H9 (cell line): ENCODE measurements at regions not wholly inside any gene's neighbourhood (a gene's known extent, or its start where the extent isn't known, plus 50 kb on each side); places are given as distances from the start of the nearest gene placed in this dataset.

Experiments
- DNase-seq: peaks from one replicate; pipeline ENCODE4 v3.0.0-alpha.2; 2017
- H2AFZ ChIP-seq: one replicate; pipeline ENCODE4 v1.6.1; 2013; ENCODE audit warnings: mild to moderate bottlenecking, low read length, control low read depth, moderate library complexity
- H2AK5ac ChIP-seq: 2 replicates; pipeline ENCODE4 v1.6.1; 2013; ENCODE audit warnings: low read length, control low read depth, mixed read lengths; ENCODE audit not compliant: insufficient read length
- H2BK120ac ChIP-seq: one replicate; pipeline ENCODE4 v1.6.1; 2013; ENCODE audit warnings: low read depth, mild to moderate bottlenecking, low read length, control low read depth, inconsistent platforms; ENCODE audit not compliant: poor library complexity, severe bottlenecking
- H2BK12ac ChIP-seq: 2 replicates; pipeline ENCODE4 v1.6.1; 2013; ENCODE audit warnings: low read length, control low read depth, mixed read lengths, low read depth; ENCODE audit not compliant: insufficient read length
- H2BK15ac ChIP-seq: 2 replicates; pipeline ENCODE4 v1.6.1; 2013; ENCODE audit warnings: low read depth, low read length, control low read depth
- H2BK20ac ChIP-seq: one replicate; pipeline ENCODE4 v1.6.1; 2013; ENCODE audit warnings: low read depth, mild to moderate bottlenecking, low read length, control low read depth, inconsistent platforms; ENCODE audit not compliant: poor library complexity, severe bottlenecking
- H2BK5ac ChIP-seq: 2 replicates; pipeline ENCODE4 v1.6.1; 2013; ENCODE audit warnings: low read length, control low read depth, mixed read lengths; ENCODE audit not compliant: insufficient read length
- H3K14ac ChIP-seq: 2 replicates; pipeline ENCODE4 v1.6.1; 2013; ENCODE audit warnings: low read length, control low read depth; ENCODE audit not compliant: insufficient read depth
- H3K18ac ChIP-seq: 2 replicates; pipeline ENCODE4 v1.6.1; 2013; ENCODE audit warnings: low read depth, mild to moderate bottlenecking, mixed read lengths, low read length, control low read depth; ENCODE audit not compliant: insufficient read length
- H3K23ac ChIP-seq: 2 replicates; pipeline ENCODE4 v1.6.1; 2013; ENCODE audit warnings: low read length, control low read depth, mixed read lengths, low read depth; ENCODE audit not compliant: insufficient read length
- H3K23me2 ChIP-seq: 2 replicates; pipeline ENCODE4 v1.6.1; 2013; ENCODE audit warnings: low read depth, mild to moderate bottlenecking, mixed read lengths, low read length, control low read depth; ENCODE audit not compliant: insufficient read length, poor library complexity, severe bottlenecking
- H3K27ac ChIP-seq: 2 replicates; pipeline ENCODE4 v1.5.1; 2013; ENCODE audit warnings: low read length, control low read depth, mixed read lengths, low read depth; ENCODE audit not compliant: insufficient read length
- H3K27me3 ChIP-seq: 2 replicates; pipeline ENCODE4 v1.6.1; 2013; ENCODE audit warnings: low read length, control low read depth, inconsistent platforms; ENCODE audit not compliant: insufficient read depth
- H3K4ac ChIP-seq: 2 replicates; pipeline ENCODE4 v1.6.1; 2013; ENCODE audit warnings: low read depth, mild to moderate bottlenecking, control low read depth, inconsistent platforms, low read length, moderate library complexity
- H3K4me1 ChIP-seq: 2 replicates; pipeline ENCODE4 v1.6.1; 2013; ENCODE audit warnings: low read length, control low read depth, inconsistent platforms; ENCODE audit not compliant: insufficient read depth
- H3K4me2 ChIP-seq: 2 replicates; pipeline ENCODE4 v1.6.1; 2013; ENCODE audit warnings: low read length, control low read depth, mixed read lengths; ENCODE audit not compliant: insufficient read length, insufficient read depth
- H3K56ac ChIP-seq: 2 replicates; pipeline ENCODE4 v1.6.1; 2013; ENCODE audit warnings: low read depth, mild to moderate bottlenecking, mixed read lengths, low read length, control low read depth; ENCODE audit not compliant: insufficient read length
- H3K79me1 ChIP-seq: 2 replicates; pipeline ENCODE4 v1.6.1; 2013; ENCODE audit warnings: low read depth, mild to moderate bottlenecking, moderate library complexity, low read length, control low read depth, inconsistent platforms; ENCODE audit not compliant: insufficient read depth, poor library complexity, severe bottlenecking
- H3K79me2 ChIP-seq: 2 replicates; pipeline ENCODE4 v1.6.1; 2013; ENCODE audit warnings: low read length, control low read depth, inconsistent platforms; ENCODE audit not compliant: insufficient read depth
- H3K9ac ChIP-seq: 2 replicates; pipeline ENCODE4 v1.6.1; 2013; ENCODE audit warnings: low read length, control low read depth, mixed read lengths; ENCODE audit not compliant: insufficient read length; ENCODE audit errors: extremely low read depth
- H3K9me3 ChIP-seq: one replicate; pipeline ENCODE4 v1.6.1; 2013; ENCODE audit warnings: low read depth, low read length, inconsistent platforms; ENCODE audit not compliant: control insufficient read depth
- H3T11ph ChIP-seq: one replicate; pipeline ENCODE4 v1.6.1; 2013; ENCODE audit warnings: mild to moderate bottlenecking, low read length, control low read depth, inconsistent platforms
- H4K20me1 ChIP-seq: one replicate; pipeline ENCODE4 v1.6.1; 2013; ENCODE audit not compliant: control insufficient read depth, insufficient read length, insufficient read depth
- H4K5ac ChIP-seq: 2 replicates; pipeline ENCODE4 v1.6.1; 2013; ENCODE audit warnings: low read depth, mild to moderate bottlenecking, mixed read lengths, low read length, control low read depth; ENCODE audit not compliant: insufficient read length
- H4K8ac ChIP-seq: replicated peaks from 2 replicates; pipeline ENCODE4 v1.6.1; 2013; ENCODE audit warnings: low read length, control low read depth, mixed read lengths, low read depth; ENCODE audit not compliant: insufficient read length
- H4K91ac ChIP-seq: 2 replicates; pipeline ENCODE4 v1.6.1; 2013; ENCODE audit warnings: low read depth, mild to moderate bottlenecking, moderate library complexity, mixed read lengths, low read length, control low read depth; ENCODE audit not compliant: insufficient read length
- H3K27ac Mint-ChIP-seq, 3 experiments: 2 replicates in 2 of 3; 3 replicates in 1 of 3; pipeline ENCODE4 v1.8.0; 2020 to 2021; ENCODE audit warnings: mixed read lengths in 3 of 3, mild to moderate bottlenecking in 1 of 3, moderate library complexity in 1 of 3
- H3K27me3 Mint-ChIP-seq: 2 replicates; pipeline ENCODE4 v1.8.0; 2021; ENCODE audit warnings: low read depth, mild to moderate bottlenecking, moderate library complexity, mixed read lengths
- H3K36me3 Mint-ChIP-seq, 3 experiments: 2 replicates in 2 of 3; 3 replicates in 1 of 3; pipeline ENCODE4 v1.8.0; 2020 to 2021; ENCODE audit warnings: low read depth in 3 of 3, mixed read lengths in 3 of 3; ENCODE audit not compliant: insufficient read depth in 1 of 3
- H3K4me1 Mint-ChIP-seq, 2 experiments: 2 replicates each; pipeline ENCODE4 v1.8.0; 2020; ENCODE audit warnings: mixed read lengths in 2 of 2
- H3K4me3 Mint-ChIP-seq, 2 experiments: 2 replicates in 1 of 2; 3 replicates in 1 of 2; pipeline ENCODE4 v1.8.0; 2020 to 2021; ENCODE audit warnings: mild to moderate bottlenecking in 2 of 2, mixed read lengths in 2 of 2, moderate library complexity in 1 of 2
- H3K9me3 Mint-ChIP-seq, 2 experiments: 2 replicates in 1 of 2; 3 replicates in 1 of 2; pipeline ENCODE4 v1.8.0; 2020; ENCODE audit warnings: mild to moderate bottlenecking in 2 of 2, mixed read lengths in 2 of 2, moderate library complexity in 1 of 2
- CTCF ChIP-seq: fragments of 200-600 bp; sonication (generic); conservative IDR thresholded peaks from 3 replicates; pipeline ENCODE4 v1.8.0; 2021; ENCODE audit warnings: antibody characterized with exemption, mild to moderate bottlenecking
- WGBS: extraction: QIAGEN DNeasy Blood & Tissue Kit; methylation state at CpG from one replicate; pipeline ENCODE4 v1.1.7; 2013; ENCODE audit warnings: missing lambda C conversion rate, low lambda C conversion rate, mixed read lengths; ENCODE audit not compliant: insufficient read length; ENCODE audit errors: extremely low coverage; 5-methylcytosine and 5-hydroxymethylcytosine counted together

GRCh38 chr1:14180738-14181137 lies 417.7 kb upstream of the KAZN start:
- Histone ChIP-seq H4K20me1 (no peaks in the 10 kb centered on the region), H3K9ac (no peak overlapping the region), H4K8ac (no peak overlapping the region), H3T11ph (no peak overlapping the region), H3K4me2 (no peak overlapping the region), H2AFZ (no peak overlapping the region), H3K23me2 (no peaks in the 10 kb centered on the region), H2BK15ac (no peak overlapping the region), H4K91ac (no peak overlapping the region), H3K56ac (no peak overlapping the region), H2AK5ac (no peak overlapping the region), H2BK12ac (no peak overlapping the region), H3K4me1 (peaks cover 14% of the 10 kb centered on the region; the same call in 1 of the 2 replicates), H3K23ac (no peak overlapping the region), H2BK120ac (no peak overlapping the region), H3K27ac (no peak overlapping the region), H3K79me2 (no peaks in the 10 kb centered on the region), H3K14ac (no peak overlapping the region), H3K9me3 (no peaks in the 10 kb centered on the region), H3K18ac (no peak overlapping the region), H2BK20ac (no peak overlapping the region), H3K27me3 (no peaks in the 10 kb centered on the region), H3K79me1 (no peaks in the 10 kb centered on the region), H4K5ac (no peak overlapping the region), H2BK5ac (no peak overlapping the region), H3K4ac (no peak overlapping the region)
- Mint-ChIP-seq H3K4me3 (no peak overlapping the region), H3K36me3 (peaks cover 0 to 8% (median 5%) of the 10 kb centered on the region in 3 experiments; a peak in 3 of 7 replicates), H3K4me1 (peaks cover 65 to 67% of the 10 kb centered on the region in 2 experiments), H3K27me3 (peaks cover 2% of the 10 kb centered on the region), H3K9me3 (peaks cover 2 to 15% of the 10 kb centered on the region in 2 experiments; a peak in 3 of 5 replicates), H3K27ac (no peak overlapping the region)
- WGBS = no CpG with 5 or more reads among the region's 4 CpGs
- DNase-seq = no peak
- TF ChIP-seq CTCF = no peak
